HUES64 (cell line): ENCODE measurements at regions not wholly inside any gene's neighbourhood (a gene's known extent, or its start where the extent isn't known, plus 50 kb on each side); places are given as distances from the start of the nearest gene placed in this dataset.

Source experiments
- H3K27ac ChIP-seq: 2 replicates; pipeline ENCODE4 v1.7.0; 2013; ENCODE audit warnings: low read depth, low read length, inconsistent platforms
- H3K27me3 ChIP-seq: 2 replicates; pipeline ENCODE4 v1.6.1; 2013; ENCODE audit warnings: mild to moderate bottlenecking, low read length; ENCODE audit not compliant: insufficient read depth
- H3K36me3 ChIP-seq: 2 replicates; pipeline ENCODE4 v1.6.1; 2013; ENCODE audit warnings: mild to moderate bottlenecking, low read length; ENCODE audit not compliant: insufficient read depth
- H3K4me1 ChIP-seq: 2 replicates; pipeline ENCODE4 v1.6.1; 2013; ENCODE audit warnings: mild to moderate bottlenecking, low read length, moderate library complexity; ENCODE audit not compliant: insufficient read depth
- H3K4me3 ChIP-seq: 2 replicates; pipeline ENCODE4 v1.5.1; 2013; ENCODE audit warnings: mild to moderate bottlenecking, low read length, moderate library complexity
- H3K9ac ChIP-seq: 2 replicates; pipeline ENCODE4 v1.6.1; 2013; ENCODE audit warnings: mild to moderate bottlenecking, low read depth, low read length
- H3K9me3 ChIP-seq: 2 replicates; pipeline ENCODE4 v1.6.1; 2013; ENCODE audit warnings: low read depth, low read length; ENCODE audit not compliant: insufficient read depth
- WGBS: fragments of 150-250, 120-280 bp; methylation state at CpG from one replicate; pipeline ENCODE4 v1.1.7; 2013; ENCODE audit warnings: missing lambda C conversion rate; 5-methylcytosine and 5-hydroxymethylcytosine counted together

GRCh38 chr2:8544786-8545694, 136.8 kb upstream of the ID2 start:
- Histone ChIP-seq H3K27me3 (no peaks in the 10 kb centered on the region), H3K27ac (no peak overlapping the region), H3K4me3 (no peak overlapping the region), H3K4me1 (no peaks in the 10 kb centered on the region), H3K9me3 (no peaks in the 10 kb centered on the region), H3K9ac (no peak overlapping the region), H3K36me3 (no peaks in the 10 kb centered on the region)
- WGBS = 87% methylated on average over 27 of the region's 27 CpGs

- Histone ChIP-seq H3K4me3 (no peak overlapping the region), H3K27ac (no peak overlapping the region)
Observed at GRCh38 chr2:8545695-8546611, 135.9 kb upstream of the ID2 start.

GRCh38 chr2:8546612-8547283, 135.1 kb upstream of the ID2 start:
- Histone ChIP-seq H3K4me1 (no peaks in the 10 kb centered on the region), H3K9ac (no peak overlapping the region), H3K27ac (no peak overlapping the region), H3K9me3 (no peaks in the 10 kb centered on the region), H3K27me3 (no peaks in the 10 kb centered on the region), H3K4me3 (no peak overlapping the region), H3K36me3 (no peaks in the 10 kb centered on the region)
- WGBS = 86% methylated on average over 16 of the region's 16 CpGs

More at GRCh38 chr2:8545695-8546611, 135.9 kb upstream of the ID2 start:
- H3K27me3 ChIP-seq = no peaks in the 10 kb centered on the region
- 94% methylated on average over 29 of the region's 30 CpGs for WGBS
- H3K4me1 ChIP-seq = no peaks in the 10 kb centered on the region
- H3K9me3 ChIP-seq = no peaks in the 10 kb centered on the region
- no peaks in the 10 kb centered on the region for H3K36me3 ChIP-seq
- H3K9ac ChIP-seq = no peak overlapping the region

GRCh38 chr2:8547284-8548064, 134.4 kb upstream of the ID2 start:
- H3K9me3 ChIP-seq = no peaks in the 10 kb centered on the region
- WGBS = 96% methylated on average over 20 of the region's 20 CpGs
- H3K4me1 ChIP-seq = 0 out of 2 replicates have a peak, but pooled peaks cover 6% of the 10 kb centered on the region
- no peaks in the 10 kb centered on the region for H3K36me3 ChIP-seq
- H3K4me3 ChIP-seq = no peak overlapping the region
- no peak overlapping the region for H3K27ac ChIP-seq
- H3K27me3 ChIP-seq = no peaks in the 10 kb centered on the region
- H3K9ac ChIP-seq = no peak overlapping the region

GRCh38 chr2:8548065-8548618, 133.7 kb upstream of the ID2 start:
- Histone ChIP-seq H3K9me3 (no peaks in the 10 kb centered on the region), H3K9ac (no peak overlapping the region), H3K36me3 (no peaks in the 10 kb centered on the region), H3K4me1 (0 out of 2 replicates have a peak, but pooled peaks cover 6% of the 10 kb centered on the region), H3K4me3 (no peak overlapping the region), H3K27ac (no peak overlapping the region), H3K27me3 (no peaks in the 10 kb centered on the region)
- WGBS = 89% methylated on average over 9 of the region's 9 CpGs

- 0 out of 2 replicates have a peak, but pooled peaks cover 6% of the 10 kb centered on the region for H3K4me1 ChIP-seq
- no peaks in the 10 kb centered on the region for H3K27me3 ChIP-seq
- no peak overlapping the region for H3K4me3 ChIP-seq
- no peaks in the 10 kb centered on the region for H3K9me3 ChIP-seq
- no peaks in the 10 kb centered on the region for H3K36me3 ChIP-seq
- WGBS = 93% methylated on average over 6 of the region's 6 CpGs
- H3K9ac ChIP-seq = no peak overlapping the region
- no peak overlapping the region for H3K27ac ChIP-seq
Observed at GRCh38 chr2:8548619-8549150, 133.2 kb upstream of the ID2 start.

GRCh38 chr2:8549273-8549922, 132.5 kb upstream of the ID2 start:
- no peaks in the 10 kb centered on the region for H3K9me3 ChIP-seq
- H3K9ac ChIP-seq = no peak overlapping the region
- 89% methylated on average over 11 of the region's 11 CpGs for WGBS
- H3K4me1 ChIP-seq = 0 out of 2 replicates have a peak, but pooled peaks cover 6% of the 10 kb centered on the region
- H3K36me3 ChIP-seq = no peaks in the 10 kb centered on the region
- H3K4me3 ChIP-seq = no peak overlapping the region
- no peaks in the 10 kb centered on the region for H3K27me3 ChIP-seq
- H3K27ac ChIP-seq = no peak overlapping the region

- Histone ChIP-seq H3K4me1 (0 out of 2 replicates have a peak, but pooled peaks cover 6% of the 10 kb centered on the region), H3K9me3 (no peaks in the 10 kb centered on the region), H3K27ac (no peak overlapping the region), H3K9ac (no peak overlapping the region), H3K36me3 (no peaks in the 10 kb centered on the region), H3K27me3 (no peaks in the 10 kb centered on the region), H3K4me3 (no peak overlapping the region)
- WGBS = 99% methylated on average over 4 of the region's 4 CpGs
Observed at GRCh38 chr2:8549942-8550341, 131.9 kb upstream of the ID2 start.

GRCh38 chr2:8550481-8550880, 131.4 kb upstream of the ID2 start:
- Histone ChIP-seq H3K9ac (no peak overlapping the region), H3K27ac (no peak overlapping the region), H3K4me1 (0 out of 2 replicates have a peak, but pooled peaks cover 6% of the 10 kb centered on the region), H3K9me3 (no peaks in the 10 kb centered on the region), H3K4me3 (no peak overlapping the region), H3K36me3 (no peaks in the 10 kb centered on the region), H3K27me3 (no peaks in the 10 kb centered on the region)
- WGBS = 89% methylated on average over 10 of the region's 10 CpGs
